Mesendoderm (in vitro differentiated cells): ENCODE measurements at regions not wholly inside any gene's neighbourhood (a gene's known extent, or its start where the extent isn't known, plus 50 kb on each side); places are given as distances from the start of the nearest gene placed in this dataset.
"Not testable (repeated sequence)": the region's sequence is repeated elsewhere in the genome, so short reads cannot be mapped to it uniquely, and the experiment has no call there.

ENCODE experiments used
- DNase-seq: peaks from one replicate; pipeline ENCODE4 v3.0.0; 2013
- H2AK5ac ChIP-seq: 2 replicates; pipeline ENCODE4 v1.6.1; 2013; ENCODE audit warnings: low read length, inconsistent platforms
- H2BK120ac ChIP-seq: 2 replicates; pipeline ENCODE4 v1.6.1; 2013; ENCODE audit warnings: low read depth, mild to moderate bottlenecking, low read length, moderate library complexity, mixed read lengths
- H2BK15ac ChIP-seq: replicated peaks from 2 replicates; pipeline ENCODE4 v1.6.1; 2013; ENCODE audit warnings: low read depth, mild to moderate bottlenecking, moderate library complexity
- H2BK5ac ChIP-seq: 2 replicates; pipeline ENCODE4 v1.6.1; 2013; ENCODE audit warnings: low read length, inconsistent platforms
- H3K18ac ChIP-seq: 2 replicates; pipeline ENCODE4 v1.6.1; 2013; ENCODE audit warnings: mild to moderate bottlenecking, low read length, mixed read lengths
- H3K23ac ChIP-seq: one replicate; pipeline ENCODE4 v1.6.1; 2013; ENCODE audit warnings: low read length
- H3K27ac ChIP-seq: 2 replicates; pipeline ENCODE4 v1.5.1; 2013; ENCODE audit warnings: low read depth, mild to moderate bottlenecking, inconsistent platforms, low read length, moderate library complexity
- H3K27me3 ChIP-seq: 2 replicates; pipeline ENCODE4 v1.6.1; 2013; ENCODE audit warnings: low read length, control low read depth, mild to moderate bottlenecking, inconsistent platforms; ENCODE audit not compliant: insufficient read depth, poor library complexity
- H3K36me3 ChIP-seq: 2 replicates; pipeline ENCODE4 v1.6.1; 2013; ENCODE audit warnings: low read length, inconsistent platforms; ENCODE audit not compliant: control insufficient read depth, insufficient read depth
- H3K4ac ChIP-seq: one replicate; pipeline ENCODE4 v1.6.1; 2013; ENCODE audit warnings: low read depth, mild to moderate bottlenecking, low read length, moderate library complexity
- H3K4me1 ChIP-seq: 2 replicates; pipeline ENCODE4 v1.6.1; 2013; ENCODE audit warnings: low read depth, low read length, inconsistent platforms; ENCODE audit not compliant: control insufficient read depth
- H3K4me2 ChIP-seq: 2 replicates; pipeline ENCODE4 v1.6.1; 2013; ENCODE audit warnings: low read length
- H3K4me3 ChIP-seq: 2 replicates; pipeline ENCODE4 v1.5.1; 2013; ENCODE audit warnings: mild to moderate bottlenecking, low read length
- H3K56ac ChIP-seq: one replicate; pipeline ENCODE4 v1.6.1; 2013; ENCODE audit warnings: low read length
- H3K79me1 ChIP-seq: 2 replicates; pipeline ENCODE4 v1.6.1; 2013; ENCODE audit warnings: low read length, inconsistent platforms
- H3K79me2 ChIP-seq: 2 replicates; pipeline ENCODE4 v1.6.1; 2013; ENCODE audit warnings: mild to moderate bottlenecking, low read length; ENCODE audit not compliant: control insufficient read depth, insufficient read depth
- H3K9ac ChIP-seq: 2 replicates; pipeline ENCODE4 v1.6.1; 2013; ENCODE audit warnings: low read length, inconsistent platforms
- H4K5ac ChIP-seq: one replicate; pipeline ENCODE4 v1.6.1; 2013; ENCODE audit warnings: low read length
- H4K8ac ChIP-seq: one replicate; pipeline ENCODE4 v1.6.1; 2013; ENCODE audit warnings: low read depth, mild to moderate bottlenecking, control low read depth, low read length, moderate library complexity
- WGBS: extraction: QIAGEN DNeasy Blood & Tissue Kit; methylation state at CpG from one replicate; pipeline ENCODE4 v1.1.7; 2013; ENCODE audit warnings: low lambda C conversion rate, missing lambda C conversion rate; ENCODE audit not compliant: insufficient coverage; ENCODE audit errors: extremely low coverage; 5-methylcytosine and 5-hydroxymethylcytosine counted together

DNA sequence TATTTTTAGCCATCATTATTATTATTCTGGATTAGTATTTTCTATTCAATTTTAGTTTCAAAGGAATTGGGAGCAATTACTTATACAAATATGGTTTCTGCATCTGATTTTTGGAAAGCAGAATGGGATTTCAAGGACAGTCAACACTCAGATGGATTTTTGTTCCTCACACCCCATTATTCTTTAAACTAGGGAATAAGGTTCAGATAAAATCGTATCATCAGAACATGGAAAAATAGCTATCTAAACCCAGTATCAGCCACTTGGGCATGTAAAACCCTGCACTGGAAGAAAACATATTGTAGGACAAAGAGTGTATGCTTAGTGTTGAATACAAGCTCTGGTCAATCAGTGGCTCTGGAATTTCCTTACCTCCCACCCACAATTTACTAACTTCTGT lies 452.5 kb downstream of the ZNF516 start:
- Histone ChIP-seq H3K4ac (no peak overlapping the region), H4K8ac (no peak overlapping the region), H3K18ac (no peak overlapping the region), H3K27ac (no peak overlapping the region), H2AK5ac (no peak overlapping the region), H3K36me3 (no peaks in the 10 kb centered on the region), H3K27me3 (no peaks in the 10 kb centered on the region), H3K79me2 (no peaks in the 10 kb centered on the region), H3K4me1 (no peaks in the 10 kb centered on the region), H2BK15ac (no peak overlapping the region), H4K5ac (no peak overlapping the region), H2BK120ac (no peak overlapping the region), H3K56ac (no peak overlapping the region), H2BK5ac (no peak overlapping the region), H3K9ac (no peak overlapping the region), H3K79me1 (no peaks in the 10 kb centered on the region), H3K4me3 (no peak overlapping the region), H3K23ac (no peak overlapping the region), H3K4me2 (no peak overlapping the region)
- no CpG with 5 or more reads among the region's 1 CpG for WGBS
- no peak for DNase-seq

DNA sequence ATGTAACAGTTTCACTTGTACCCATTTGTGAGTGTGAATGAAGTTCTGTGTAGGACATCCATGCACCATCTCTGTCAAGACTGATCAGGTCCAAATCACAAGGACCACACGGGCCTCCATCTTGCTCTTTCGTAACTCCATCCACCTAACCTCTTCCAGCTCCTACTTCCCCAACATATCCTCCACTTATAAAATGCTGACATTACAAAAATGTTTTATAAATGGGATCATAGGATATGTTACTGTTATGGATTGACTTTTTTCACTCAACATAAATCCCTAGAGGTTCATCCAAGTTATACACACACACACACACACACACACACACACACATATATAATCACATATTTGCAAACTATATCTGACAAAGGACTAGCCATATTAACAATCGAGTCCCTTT lies 476.8 kb downstream of the ZNF516 start:
- H3K23ac ChIP-seq, result no peak overlapping the region
- no peaks in the 10 kb centered on the region for H3K79me2 ChIP-seq
- H3K4me3 ChIP-seq, result no peak overlapping the region
- H4K5ac ChIP-seq, result no peak overlapping the region
- H3K18ac ChIP-seq, result no peak overlapping the region
- H2BK5ac ChIP-seq, result no peak overlapping the region
- WGBS, result no CpG with 5 or more reads among the region's 3 CpGs
- H3K56ac ChIP-seq, result no peak overlapping the region
- H3K4ac ChIP-seq, result no peak overlapping the region
- H3K36me3 ChIP-seq, result no peaks in the 10 kb centered on the region
- H3K79me1 ChIP-seq, result no peaks in the 10 kb centered on the region
- no peaks in the 10 kb centered on the region for H3K4me1 ChIP-seq
- no peaks in the 10 kb centered on the region for H3K27me3 ChIP-seq
- no peak overlapping the region for H2AK5ac ChIP-seq
- DNase-seq, result no peak
- no peak overlapping the region for H3K9ac ChIP-seq
- no peak overlapping the region for H4K8ac ChIP-seq
- no peak overlapping the region for H2BK120ac ChIP-seq
- no peak overlapping the region for H3K27ac ChIP-seq
- H2BK15ac ChIP-seq, result no peak overlapping the region
- H3K4me2 ChIP-seq, result no peak overlapping the region

DNA sequence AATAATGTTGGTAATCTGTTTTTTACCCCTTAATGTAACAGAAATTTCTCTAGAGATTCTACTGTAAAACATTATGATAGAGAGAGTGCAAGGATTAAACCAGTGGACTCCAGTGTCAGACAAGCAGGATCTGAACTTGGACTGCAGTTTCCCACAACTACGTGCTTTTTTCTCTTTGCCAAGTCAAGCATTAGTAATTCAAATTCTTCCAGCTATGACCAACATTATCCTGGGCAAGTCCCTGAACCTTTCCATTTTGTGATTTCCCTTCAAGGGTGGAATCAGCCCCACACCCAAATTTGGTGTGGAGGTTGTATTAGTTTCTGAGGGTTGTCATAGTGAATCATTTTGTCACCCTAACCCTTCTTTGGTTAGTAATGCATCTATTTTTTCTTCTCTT lies 482.0 kb downstream of the ZNF516 start:
- no peak overlapping the region for H4K5ac ChIP-seq
- no peak overlapping the region for H3K4ac ChIP-seq
- no peak overlapping the region for H4K8ac ChIP-seq
- H3K56ac ChIP-seq, result no peak overlapping the region
- H3K27ac ChIP-seq, result no peak overlapping the region
- H3K4me3 ChIP-seq, result no peak overlapping the region
- no peak overlapping the region for H3K23ac ChIP-seq
- H2BK120ac ChIP-seq, result no peak overlapping the region
- H3K4me1 ChIP-seq, result no peaks in the 10 kb centered on the region
- no peak overlapping the region for H3K9ac ChIP-seq
- no peaks in the 10 kb centered on the region for H3K79me2 ChIP-seq
- H3K79me1 ChIP-seq, result no peaks in the 10 kb centered on the region
- H3K4me2 ChIP-seq, result no peak overlapping the region
- H2AK5ac ChIP-seq, result no peak overlapping the region
- no peak for DNase-seq
- WGBS, result no CpG with 5 or more reads among the region's 1 CpG
- H3K36me3 ChIP-seq, result no peaks in the 10 kb centered on the region
- no peak overlapping the region for H3K18ac ChIP-seq
- no peak overlapping the region for H2BK15ac ChIP-seq
- no peak overlapping the region for H2BK5ac ChIP-seq
- H3K27me3 ChIP-seq, result no peaks in the 10 kb centered on the region

DNA sequence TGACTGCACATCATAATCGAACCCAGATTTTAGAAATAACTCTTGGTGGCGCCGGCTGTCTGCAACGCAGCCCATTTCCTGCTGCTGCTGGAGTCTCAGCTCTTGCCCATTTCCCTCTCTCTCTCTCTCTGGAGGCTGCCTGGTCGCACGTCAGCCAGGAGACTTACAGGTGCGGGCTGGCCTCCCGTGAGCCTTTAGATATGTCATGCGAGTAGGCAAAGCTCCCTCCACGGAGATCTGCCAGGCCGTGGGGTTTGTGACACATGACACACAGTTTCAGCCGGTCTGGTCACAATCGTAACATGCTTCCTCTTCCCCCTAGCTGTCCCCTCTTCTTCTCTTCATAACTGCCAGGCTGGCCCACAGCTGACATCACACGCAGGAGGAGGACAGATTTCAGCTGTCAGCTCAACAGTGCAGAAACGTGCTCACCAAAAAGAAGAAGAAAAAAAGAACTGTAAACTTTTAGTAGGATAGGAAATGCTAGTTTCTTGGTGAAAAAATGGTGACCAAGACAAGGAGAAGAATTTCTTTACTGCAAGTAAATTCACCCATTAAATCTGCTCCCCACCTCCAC lies 489.3 kb downstream of the ZNF516 start:
- Histone ChIP-seq H3K4me1 (no peaks in the 10 kb centered on the region), H3K27me3 (no peaks in the 10 kb centered on the region), H4K5ac (no peak overlapping the region), H2BK120ac (no peak overlapping the region), H3K9ac (no peak overlapping the region), H3K79me2 (no peaks in the 10 kb centered on the region), H4K8ac (no peak overlapping the region), H3K79me1 (no peaks in the 10 kb centered on the region), H3K56ac (no peak overlapping the region), H3K36me3 (no peaks in the 10 kb centered on the region), H3K18ac (no peak overlapping the region), H3K4ac (no peak overlapping the region), H2BK15ac (no peak overlapping the region), H2BK5ac (no peak overlapping the region), H3K4me2 (no peak overlapping the region), H2AK5ac (no peak overlapping the region), H3K27ac (no peak overlapping the region), H3K4me3 (no peak overlapping the region), H3K23ac (no peak overlapping the region)
- no peak for DNase-seq
- WGBS, result no CpG with 5 or more reads among the region's 15 CpGs

DNA sequence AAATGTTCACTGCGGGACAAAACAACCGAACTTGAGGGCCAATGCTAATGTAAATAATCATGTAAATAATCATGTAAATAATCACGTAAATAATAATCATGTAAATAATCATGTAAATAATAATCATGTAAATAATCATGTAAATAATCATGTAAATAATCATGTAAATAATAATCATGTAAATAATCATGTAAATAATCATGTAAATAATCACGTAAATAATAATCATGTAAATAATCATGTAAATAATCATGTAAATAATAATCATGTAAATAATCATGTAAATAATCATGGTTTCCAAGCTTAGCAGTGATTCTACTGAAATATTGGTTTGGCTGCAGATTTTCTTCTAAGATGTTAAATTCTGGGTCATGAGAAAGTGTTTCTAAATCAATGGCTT lies 507.1 kb downstream of the ZNF516 start:
- not testable (repeated sequence) for H4K8ac ChIP-seq, H3K4me2 ChIP-seq, H3K79me2 ChIP-seq, H3K18ac ChIP-seq, H4K5ac ChIP-seq, H2BK5ac ChIP-seq, H3K36me3 ChIP-seq, H2BK120ac ChIP-seq, H2AK5ac ChIP-seq, H2BK15ac ChIP-seq, DNase-seq, H3K27ac ChIP-seq, H3K23ac ChIP-seq, H3K4me3 ChIP-seq, H3K4me1 ChIP-seq, H3K9ac ChIP-seq, H3K4ac ChIP-seq, H3K56ac ChIP-seq, H3K79me1 ChIP-seq, H3K27me3 ChIP-seq
- WGBS, result no CpG with 5 or more reads among the region's 4 CpGs

DNA sequence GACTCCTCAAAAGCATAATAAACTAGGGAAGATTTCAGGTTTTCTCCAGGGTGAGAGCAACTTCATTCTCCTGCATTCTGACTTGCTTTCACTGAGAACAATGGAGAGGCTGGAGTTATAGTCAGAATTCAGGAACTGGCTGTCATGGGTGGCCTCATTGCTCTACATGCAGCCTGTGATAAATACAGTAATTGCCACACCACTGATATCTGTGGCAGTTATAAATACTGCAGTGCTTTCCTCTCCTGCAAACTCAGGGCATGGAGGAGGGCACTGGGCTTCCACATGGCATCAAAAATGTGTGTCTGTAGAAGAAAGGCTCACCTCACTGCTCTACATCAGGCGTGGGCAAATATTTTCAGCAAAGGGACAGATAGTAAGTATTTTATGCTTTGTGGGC lies 510.2 kb downstream of the ZNF516 start:
- H3K4ac ChIP-seq, result no peak overlapping the region
- no peak for DNase-seq
- H3K79me1 ChIP-seq, result no peaks in the 10 kb centered on the region
- H3K23ac ChIP-seq, result no peak overlapping the region
- no peak overlapping the region for H3K56ac ChIP-seq
- H3K18ac ChIP-seq, result no peak overlapping the region
- H3K9ac ChIP-seq, result no peak overlapping the region
- no peak overlapping the region for H4K5ac ChIP-seq
- H2BK15ac ChIP-seq, result no peak overlapping the region
- no peaks in the 10 kb centered on the region for H3K79me2 ChIP-seq
- H3K27me3 ChIP-seq, result no peaks in the 10 kb centered on the region
- H2AK5ac ChIP-seq, result no peak overlapping the region
- H3K27ac ChIP-seq, result no peak overlapping the region
- no peak overlapping the region for H2BK5ac ChIP-seq
- no CpG with 5 or more reads among the region's 1 CpG for WGBS
- no peaks in the 10 kb centered on the region for H3K36me3 ChIP-seq
- H4K8ac ChIP-seq, result no peak overlapping the region
- H3K4me1 ChIP-seq, result no peaks in the 10 kb centered on the region
- no peak overlapping the region for H3K4me2 ChIP-seq
- no peak overlapping the region for H3K4me3 ChIP-seq
- H2BK120ac ChIP-seq, result no peak overlapping the region
